Lower leg skin (tissue), 3 donors: ENCODE measurements at regions not wholly inside any gene's neighbourhood (a gene's known extent, or its start where the extent isn't known, plus 50 kb on each side); places are given as distances from the start of the nearest gene placed in this dataset.

Experiments used
- POLR2A ChIP-seq, 2 donors: fragments of 450-650 bp; IDR thresholded peaks; one replicate each; pipeline ENCODE4 v1.6.1; 2016 to 2017; ENCODE audit warnings: antibody characterized with exemption in 2 of 2, mild to moderate bottlenecking in 1 of 2, moderate library complexity in 1 of 2
- TF ChIP-seq, protein P1 (sequence below), 3 donors: fragments of 450-650 bp; IDR thresholded peaks; one replicate each; pipeline ENCODE4 v1.5.1; 2016; ENCODE audit warnings: antibody characterized with exemption in 3 of 3, mild to moderate bottlenecking in 3 of 3, moderate library complexity in 2 of 3

DNA sequence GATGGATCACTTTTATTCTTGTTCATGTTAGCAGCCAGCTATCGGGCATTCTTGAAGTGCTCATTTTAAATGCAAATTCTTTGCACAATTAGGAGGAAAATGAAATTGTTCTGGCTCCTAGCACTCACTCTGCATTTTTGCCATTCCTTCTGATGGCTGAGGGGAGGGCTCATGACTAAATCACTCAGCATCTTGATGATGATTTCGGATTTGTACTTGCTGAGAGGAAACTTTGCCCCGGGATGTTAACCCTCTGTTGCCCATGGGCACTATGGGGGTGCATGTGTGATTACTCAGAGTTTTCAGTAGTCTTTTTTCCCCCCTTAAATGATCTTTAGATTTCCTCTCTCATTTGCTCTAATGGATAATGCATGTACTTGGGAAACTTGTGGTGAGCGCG, 299.6 kb upstream of the C2CD4B start:
- TF ChIP-seq, protein P1, sequence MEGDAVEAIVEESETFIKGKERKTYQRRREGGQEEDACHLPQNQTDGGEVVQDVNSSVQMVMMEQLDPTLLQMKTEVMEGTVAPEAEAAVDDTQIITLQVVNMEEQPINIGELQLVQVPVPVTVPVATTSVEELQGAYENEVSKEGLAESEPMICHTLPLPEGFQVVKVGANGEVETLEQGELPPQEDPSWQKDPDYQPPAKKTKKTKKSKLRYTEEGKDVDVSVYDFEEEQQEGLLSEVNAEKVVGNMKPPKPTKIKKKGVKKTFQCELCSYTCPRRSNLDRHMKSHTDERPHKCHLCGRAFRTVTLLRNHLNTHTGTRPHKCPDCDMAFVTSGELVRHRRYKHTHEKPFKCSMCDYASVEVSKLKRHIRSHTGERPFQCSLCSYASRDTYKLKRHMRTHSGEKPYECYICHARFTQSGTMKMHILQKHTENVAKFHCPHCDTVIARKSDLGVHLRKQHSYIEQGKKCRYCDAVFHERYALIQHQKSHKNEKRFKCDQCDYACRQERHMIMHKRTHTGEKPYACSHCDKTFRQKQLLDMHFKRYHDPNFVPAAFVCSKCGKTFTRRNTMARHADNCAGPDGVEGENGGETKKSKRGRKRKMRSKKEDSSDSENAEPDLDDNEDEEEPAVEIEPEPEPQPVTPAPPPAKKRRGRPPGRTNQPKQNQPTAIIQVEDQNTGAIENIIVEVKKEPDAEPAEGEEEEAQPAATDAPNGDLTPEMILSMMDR (IDR thresholded peaks at IDR 0.05), result no peak
- no peak for TF ChIP-seq POLR2A (IDR thresholded peaks at IDR 0.05)
